ENCODE measurements at regions not wholly inside any gene's neighbourhood (a gene's known extent, or its start where the extent isn't known, plus 50 kb on each side); places are given as distances from the start of the nearest gene placed in this dataset.

- intact Hi-C loops (cut with micrococcal nuclease; ENCODE audit: unreplicated experiment) = no loop called here
- no peaks in the 10 kb centered on the region for H3K36me3 Mint-ChIP-seq (ENCODE audit: insufficient read depth, unreplicated experiment)
- no peak for DNase-seq
- no TSS peak for BruUV-seq (replicated peaks)
- H3K27ac Mint-ChIP-seq (ENCODE audit: unreplicated experiment) = no peak overlapping the region
- no peaks in the 10 kb centered on the region for H3K27me3 ChIP-seq (replicated peaks; ENCODE audit: control insufficient read depth, insufficient read depth, low read length)
- no peaks in the 10 kb centered on the region for H3K4me1 Mint-ChIP-seq (ENCODE audit: low read depth, unreplicated experiment)
- CTCF ChIA-PET = no interaction called here
- peaks cover 11% of the 10 kb centered on the region for H3K9me3 Mint-ChIP-seq (ENCODE audit: unreplicated experiment)
- H3K4me3 Mint-ChIP-seq (ENCODE audit: unreplicated experiment) = no peak overlapping the region
- H3K36me3 ChIP-seq (ENCODE audit: control insufficient read depth, insufficient read depth, low read length) = no peaks in the 10 kb centered on the region
- POLR2A ChIA-PET = no interaction called here
- H3K27me3 Mint-ChIP-seq (ENCODE audit: insufficient read depth, unreplicated experiment) = peaks cover 4% of the 10 kb centered on the region
- TF ChIP-seq CTCF (IDR thresholded peaks at IDR 0.05; ENCODE audit: insufficient read depth in 1 of 2, low read depth in 1 of 2, low read length in 1 of 2, severe bottlenecking in 1 of 2, unreplicated experiment in 1 of 2) = no peak
- no peak overlapping the region for H3K4me3 ChIP-seq (ENCODE audit: low read depth, low read length)
- no peaks in the 10 kb centered on the region for H3K4me1 ChIP-seq
- peaks cover 4% of the 10 kb centered on the region; the same call in 1 of the 2 replicates for H3K9me3 ChIP-seq
These were observed 347.7 kb upstream of the MAP2 start for GRCh38 chr2:209076151-209076550.

GRCh38 chr2:209086761-209087160, 337.1 kb upstream of the MAP2 start:
- Histone ChIP-seq H3K4me3 (ENCODE audit: low read depth, low read length) (no peak overlapping the region), H3K9me3 (no peaks in the 10 kb centered on the region), H3K4me1 (no peaks in the 10 kb centered on the region), H3K36me3 (ENCODE audit: control insufficient read depth, insufficient read depth, low read length) (no peaks in the 10 kb centered on the region), H3K27me3 (replicated peaks; ENCODE audit: control insufficient read depth, insufficient read depth, low read length) (no peaks in the 10 kb centered on the region)
- no TSS peak for BruUV-seq (replicated peaks)
- intact Hi-C loops (cut with micrococcal nuclease; ENCODE audit: unreplicated experiment) = no loop called here
- Mint-ChIP-seq H3K4me1 (ENCODE audit: low read depth, unreplicated experiment) (no peaks in the 10 kb centered on the region), H3K27me3 (ENCODE audit: insufficient read depth, unreplicated experiment) (no peaks in the 10 kb centered on the region), H3K27ac (ENCODE audit: unreplicated experiment) (no peak overlapping the region), H3K9me3 (ENCODE audit: unreplicated experiment) (no peaks in the 10 kb centered on the region), H3K4me3 (ENCODE audit: unreplicated experiment) (no peak overlapping the region), H3K36me3 (ENCODE audit: insufficient read depth, unreplicated experiment) (peaks cover 2% of the 10 kb centered on the region)
- no peak for TF ChIP-seq CTCF (IDR thresholded peaks at IDR 0.05; ENCODE audit: insufficient read depth in 1 of 2, low read depth in 1 of 2, low read length in 1 of 2, severe bottlenecking in 1 of 2, unreplicated experiment in 1 of 2)
- DNase-seq = no peak
- ChIA-PET POLR2A (no interaction called here), CTCF (no interaction called here)

GRCh38 chr2:209091056-209091455, 332.8 kb upstream of the MAP2 start:
- POLR2A ChIA-PET = no interaction called here
- H3K27ac Mint-ChIP-seq (ENCODE audit: unreplicated experiment) = no peak overlapping the region
- Histone ChIP-seq H3K36me3 (ENCODE audit: control insufficient read depth, insufficient read depth, low read length) (no peaks in the 10 kb centered on the region), H3K9me3 (no peaks in the 10 kb centered on the region), H3K27me3 (replicated peaks; ENCODE audit: control insufficient read depth, insufficient read depth, low read length) (no peaks in the 10 kb centered on the region), H3K4me3 (ENCODE audit: low read depth, low read length) (no peak overlapping the region), H3K4me1 (no peaks in the 10 kb centered on the region)
- no peaks in the 10 kb centered on the region for H3K4me1 Mint-ChIP-seq (ENCODE audit: low read depth, unreplicated experiment)
- H3K4me3 Mint-ChIP-seq (ENCODE audit: unreplicated experiment) = no peak overlapping the region
- H3K27me3 Mint-ChIP-seq (ENCODE audit: insufficient read depth, unreplicated experiment) = no peaks in the 10 kb centered on the region
- H3K36me3 Mint-ChIP-seq (ENCODE audit: insufficient read depth, unreplicated experiment) = no peaks in the 10 kb centered on the region
- DNase-seq = no peak
- TF ChIP-seq CTCF (IDR thresholded peaks at IDR 0.05; ENCODE audit: insufficient read depth in 1 of 2, low read depth in 1 of 2, low read length in 1 of 2, severe bottlenecking in 1 of 2, unreplicated experiment in 1 of 2) = no peak
- no peaks in the 10 kb centered on the region for H3K9me3 Mint-ChIP-seq (ENCODE audit: unreplicated experiment)
- intact Hi-C loops (cut with micrococcal nuclease; ENCODE audit: unreplicated experiment) = no loop called here
- BruUV-seq (replicated peaks) = no TSS peak
- CTCF ChIA-PET = no interaction called here
